IMR-90 (cell line): ENCODE measurements at regions not wholly inside any gene's neighbourhood (a gene's known extent, or its start where the extent isn't known, plus 50 kb on each side); places are given as distances from the start of the nearest gene placed in this dataset.

ENCODE experiments used
- BHLHE40 ChIP-seq: fragments of 150-350 bp; IDR thresholded peaks from 2 replicates; pipeline ENCODE4 v1.6.1; 2016; ENCODE audit warnings: mild to moderate bottlenecking, low read depth, low read length
- CEBPB ChIP-seq: IDR thresholded peaks from 2 replicates; pipeline ENCODE4 v1.6.1; 2012; ENCODE audit warnings: low read depth, low read length, improper control_type of control experiment
- MAFK ChIP-seq: IDR thresholded peaks from 2 replicates; pipeline ENCODE4 v1.6.1; 2012; ENCODE audit warnings: low read depth, low read length, improper control_type of control experiment
- MXI1 ChIP-seq: IDR thresholded peaks from 2 replicates; pipeline ENCODE4 v1.6.1; 2012; ENCODE audit warnings: low read depth, mild to moderate bottlenecking, low read length, moderate library complexity, borderline replicate concordance
- POLR2A ChIP-seq: IDR thresholded peaks from 2 replicates; pipeline ENCODE4 v1.6.1; 2012; ENCODE audit warnings: mild to moderate bottlenecking, low read depth, low read length
- RAD21 ChIP-seq: IDR thresholded peaks from 2 replicates; pipeline ENCODE4 v1.6.1; 2012; ENCODE audit warnings: low read length, improper control_type of control experiment
- RFX5 ChIP-seq: IDR thresholded peaks from 2 replicates; pipeline ENCODE4 v1.8.0; 2012; ENCODE audit warnings: low read depth, mild to moderate bottlenecking, low read length, moderate library complexity
- SMC3 ChIP-seq: fragments of 150-350 bp; IDR thresholded peaks from 2 replicates; pipeline ENCODE4 v1.6.1; 2016; ENCODE audit warnings: low read depth, mild to moderate bottlenecking, antibody characterized with exemption, low read length, moderate library complexity
- TF ChIP-seq, protein P1 (sequence below): conservative IDR thresholded peaks from 2 replicates; pipeline ENCODE4 v1.5.1; 2012; ENCODE audit warnings: mild to moderate bottlenecking, low read depth, low read length, improper control_type of control experiment
- TF ChIP-seq, protein P2 (sequence below): fragments of 150-350 bp; IDR thresholded peaks from 2 replicates; pipeline ENCODE4 v1.6.1; 2017; ENCODE audit warnings: mild to moderate bottlenecking, antibody characterized with exemption, low read length, low read depth

DNA sequence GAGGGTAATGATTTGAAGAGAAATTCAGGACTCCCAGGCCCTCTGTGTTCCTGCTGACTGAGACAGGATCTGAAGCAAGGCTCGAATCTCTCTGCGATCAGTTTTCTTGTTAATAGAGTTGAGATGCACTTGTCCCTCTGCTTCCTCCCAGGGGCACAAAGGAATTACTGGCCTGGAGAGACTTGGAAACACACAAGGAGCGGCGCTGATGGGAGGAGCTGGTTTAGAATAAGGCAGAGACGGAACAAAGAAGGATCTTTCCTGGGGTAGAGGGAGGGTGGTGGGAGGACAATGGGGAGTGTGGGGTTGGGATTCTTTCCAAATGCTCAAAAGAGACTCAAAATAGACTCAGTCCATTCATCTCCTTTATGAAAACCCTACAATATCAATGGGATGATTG is 719.1 kb downstream of the UQCRFS1 start:
- TF ChIP-seq, protein P1, sequence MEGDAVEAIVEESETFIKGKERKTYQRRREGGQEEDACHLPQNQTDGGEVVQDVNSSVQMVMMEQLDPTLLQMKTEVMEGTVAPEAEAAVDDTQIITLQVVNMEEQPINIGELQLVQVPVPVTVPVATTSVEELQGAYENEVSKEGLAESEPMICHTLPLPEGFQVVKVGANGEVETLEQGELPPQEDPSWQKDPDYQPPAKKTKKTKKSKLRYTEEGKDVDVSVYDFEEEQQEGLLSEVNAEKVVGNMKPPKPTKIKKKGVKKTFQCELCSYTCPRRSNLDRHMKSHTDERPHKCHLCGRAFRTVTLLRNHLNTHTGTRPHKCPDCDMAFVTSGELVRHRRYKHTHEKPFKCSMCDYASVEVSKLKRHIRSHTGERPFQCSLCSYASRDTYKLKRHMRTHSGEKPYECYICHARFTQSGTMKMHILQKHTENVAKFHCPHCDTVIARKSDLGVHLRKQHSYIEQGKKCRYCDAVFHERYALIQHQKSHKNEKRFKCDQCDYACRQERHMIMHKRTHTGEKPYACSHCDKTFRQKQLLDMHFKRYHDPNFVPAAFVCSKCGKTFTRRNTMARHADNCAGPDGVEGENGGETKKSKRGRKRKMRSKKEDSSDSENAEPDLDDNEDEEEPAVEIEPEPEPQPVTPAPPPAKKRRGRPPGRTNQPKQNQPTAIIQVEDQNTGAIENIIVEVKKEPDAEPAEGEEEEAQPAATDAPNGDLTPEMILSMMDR = no peak
- no peak for TF ChIP-seq MXI1
- TF ChIP-seq POLR2A = no peak
- TF ChIP-seq, protein P2, sequence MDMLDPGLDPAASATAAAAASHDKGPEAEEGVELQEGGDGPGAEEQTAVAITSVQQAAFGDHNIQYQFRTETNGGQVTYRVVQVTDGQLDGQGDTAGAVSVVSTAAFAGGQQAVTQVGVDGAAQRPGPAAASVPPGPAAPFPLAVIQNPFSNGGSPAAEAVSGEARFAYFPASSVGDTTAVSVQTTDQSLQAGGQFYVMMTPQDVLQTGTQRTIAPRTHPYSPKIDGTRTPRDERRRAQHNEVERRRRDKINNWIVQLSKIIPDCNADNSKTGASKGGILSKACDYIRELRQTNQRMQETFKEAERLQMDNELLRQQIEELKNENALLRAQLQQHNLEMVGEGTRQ = no peak
- no peak for TF ChIP-seq MAFK
- TF ChIP-seq BHLHE40 = no peak
- no peak for TF ChIP-seq CEBPB
- no peak for TF ChIP-seq SMC3
- TF ChIP-seq RFX5 = no peak
- no peak for TF ChIP-seq RAD21
